PC-9 (cell line): ENCODE measurements at regions not wholly inside any gene's neighbourhood (a gene's known extent, or its start where the extent isn't known, plus 50 kb on each side); places are given as distances from the start of the nearest gene placed in this dataset.

Experiments
- CTCF ChIP-seq: fragments of 200-600 bp; sonication (generic); conservative IDR thresholded peaks from 2 replicates; pipeline ENCODE4 v1.6.1; 2017; ENCODE audit warnings: mixed run types, antibody characterized with exemption, mild to moderate bottlenecking, moderate library complexity
- EZH2 ChIP-seq: fragments of 200-600 bp; sonication (generic); IDR thresholded peaks from 2 replicates; pipeline ENCODE4 v1.8.0; 2017; ENCODE audit warnings: antibody characterized with exemption, low read depth

- TF ChIP-seq CTCF (no peak), EZH2 (no peak)
Measured at GRCh38 chr20:12112089-12112474, 194.4 kb downstream of the BTBD3 start.
